ENCODE measurements at regions not wholly inside any gene's neighbourhood (a gene's known extent, or its start where the extent isn't known, plus 50 kb on each side); places are given as distances from the start of the nearest gene placed in this dataset.

DNA sequence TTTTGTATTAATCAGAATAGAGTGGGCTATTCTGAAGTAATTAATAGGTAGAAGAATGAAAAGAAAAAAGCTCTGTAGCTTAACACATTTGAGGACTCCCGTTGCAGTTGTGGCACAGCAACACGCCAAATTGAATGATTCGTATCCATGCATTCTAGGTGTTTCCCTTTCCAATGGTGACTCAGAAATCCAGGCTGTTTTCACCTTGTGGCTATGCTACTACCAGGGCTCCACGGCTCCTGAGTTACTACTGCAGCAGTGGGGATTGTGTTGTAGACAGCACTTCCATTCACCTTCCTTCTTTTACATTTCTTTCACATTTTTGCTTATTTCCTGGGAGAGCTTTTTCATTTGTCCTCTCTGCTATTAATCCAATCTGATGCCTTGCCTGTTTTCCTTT, 1616.4 kb downstream of the CDH8 start:
- TF ChIP-seq, protein P1, sequence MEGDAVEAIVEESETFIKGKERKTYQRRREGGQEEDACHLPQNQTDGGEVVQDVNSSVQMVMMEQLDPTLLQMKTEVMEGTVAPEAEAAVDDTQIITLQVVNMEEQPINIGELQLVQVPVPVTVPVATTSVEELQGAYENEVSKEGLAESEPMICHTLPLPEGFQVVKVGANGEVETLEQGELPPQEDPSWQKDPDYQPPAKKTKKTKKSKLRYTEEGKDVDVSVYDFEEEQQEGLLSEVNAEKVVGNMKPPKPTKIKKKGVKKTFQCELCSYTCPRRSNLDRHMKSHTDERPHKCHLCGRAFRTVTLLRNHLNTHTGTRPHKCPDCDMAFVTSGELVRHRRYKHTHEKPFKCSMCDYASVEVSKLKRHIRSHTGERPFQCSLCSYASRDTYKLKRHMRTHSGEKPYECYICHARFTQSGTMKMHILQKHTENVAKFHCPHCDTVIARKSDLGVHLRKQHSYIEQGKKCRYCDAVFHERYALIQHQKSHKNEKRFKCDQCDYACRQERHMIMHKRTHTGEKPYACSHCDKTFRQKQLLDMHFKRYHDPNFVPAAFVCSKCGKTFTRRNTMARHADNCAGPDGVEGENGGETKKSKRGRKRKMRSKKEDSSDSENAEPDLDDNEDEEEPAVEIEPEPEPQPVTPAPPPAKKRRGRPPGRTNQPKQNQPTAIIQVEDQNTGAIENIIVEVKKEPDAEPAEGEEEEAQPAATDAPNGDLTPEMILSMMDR (IDR thresholded peaks at IDR 0.05; ENCODE audit: poor library complexity) = no peak
- TF ChIP-seq EZH2phosphoT487 (IDR thresholded peaks at IDR 0.05; ENCODE audit: low read depth, severe bottlenecking, unreplicated experiment) (no peak), EZH2 (IDR thresholded peaks at IDR 0.05; ENCODE audit: borderline replicate concordance) (no peak)

All from hepatocyte (in vitro differentiated cells).